SU-DHL-6 (cell line): ENCODE measurements at regions not wholly inside any gene's neighbourhood (a gene's known extent, or its start where the extent isn't known, plus 50 kb on each side); places are given as distances from the start of the nearest gene placed in this dataset.

ENCODE experiments used
- H2AFZ ChIP-seq: fragments of 200-600 bp; sonication (generic); 2 replicates; pipeline ENCODE4 v1.6.1; 2014; ENCODE audit warnings: low read depth, mild to moderate bottlenecking, moderate library complexity, mixed read lengths, antibody characterized with exemption, low read length; ENCODE audit not compliant: severe bottlenecking
- H3F3A ChIP-seq: fragments of 200-600 bp; shearing (Covaris generic); 2 replicates; pipeline ENCODE4 v1.6.0; 2016; ENCODE audit warnings: antibody characterized with exemption, mild to moderate bottlenecking; ENCODE audit not compliant: insufficient read depth
- H3K27ac ChIP-seq: fragments of 200-600 bp; sonication (generic); 2 replicates; pipeline ENCODE4 v1.5.1; 2016; ENCODE audit warnings: low read depth, mild to moderate bottlenecking, low read length, moderate library complexity, mixed read lengths
- H3K27me3 ChIP-seq: fragments of 200-600 bp; sonication (generic), shearing (Covaris generic); 2 replicates; pipeline ENCODE4 v1.6.0; 2014; ENCODE audit warnings: mild to moderate bottlenecking, low read length
- H3K36me3 ChIP-seq: fragments of 200-600 bp; sonication (generic); 2 replicates; pipeline ENCODE4 v1.6.1; 2014; ENCODE audit warnings: mild to moderate bottlenecking, low read length, mixed read lengths
- H3K4me2 ChIP-seq: fragments of 300-600, 200-600 bp; shearing (Covaris generic), sonication (generic); 2 replicates; pipeline ENCODE4 v1.6.0; 2014; ENCODE audit warnings: low read length, low read depth, mild to moderate bottlenecking; ENCODE audit not compliant: poor library complexity, severe bottlenecking
- H3K4me3 ChIP-seq: fragments of 200-600 bp; sonication (generic); 2 replicates; pipeline ENCODE4 v1.5.1; 2014; ENCODE audit warnings: antibody characterized with exemption, low read length, mild to moderate bottlenecking, mixed read lengths; ENCODE audit not compliant: insufficient read depth, poor library complexity, severe bottlenecking
- H3K79me2 ChIP-seq: fragments of 200-600 bp; sonication (generic); 2 replicates; pipeline ENCODE4 v1.6.1; 2014; ENCODE audit warnings: mild to moderate bottlenecking, low read length, moderate library complexity; ENCODE audit not compliant: insufficient read depth
- H3K9ac ChIP-seq: fragments of 200-600 bp; sonication (generic); 2 replicates; pipeline ENCODE4 v1.7.0; 2014; ENCODE audit warnings: mild to moderate bottlenecking, low read length
- H3K9me2 ChIP-seq: fragments of 200-600 bp; sonication (generic); replicated peaks from 2 replicates; pipeline ENCODE4 v1.6.1; 2014; ENCODE audit warnings: low read length; ENCODE audit not compliant: insufficient read depth
- H3K9me3 ChIP-seq: fragments of 200-600 bp; sonication (generic); 2 replicates; pipeline ENCODE4 v1.6.1; 2014; ENCODE audit warnings: low read length, mixed read lengths; ENCODE audit not compliant: insufficient read depth
- H4K20me1 ChIP-seq: fragments of 200-600 bp; sonication (generic); 2 replicates; pipeline ENCODE4 v1.6.1; 2014; ENCODE audit warnings: low read depth, mild to moderate bottlenecking, antibody characterized with exemption, low read length, moderate library complexity, mixed read lengths
- EZH2phosphoT487 ChIP-seq: fragments of 200-600 bp; sonication (generic), shearing (Covaris generic); conservative IDR thresholded peaks from 2 replicates; pipeline ENCODE4 v1.6.1; 2018; ENCODE audit warnings: mild to moderate bottlenecking, antibody characterized with exemption, low read length, moderate library complexity, mixed read lengths
- TF ChIP-seq, protein P1 (sequence below): fragments of 200-600 bp; sonication (generic); IDR thresholded peaks from one replicate; pipeline ENCODE4 v1.5.1; 2017; ENCODE audit warnings: antibody characterized with exemption, mild to moderate bottlenecking, low read length, moderate library complexity; ENCODE audit not compliant: insufficient read depth, poor library complexity, severe bottlenecking

DNA sequence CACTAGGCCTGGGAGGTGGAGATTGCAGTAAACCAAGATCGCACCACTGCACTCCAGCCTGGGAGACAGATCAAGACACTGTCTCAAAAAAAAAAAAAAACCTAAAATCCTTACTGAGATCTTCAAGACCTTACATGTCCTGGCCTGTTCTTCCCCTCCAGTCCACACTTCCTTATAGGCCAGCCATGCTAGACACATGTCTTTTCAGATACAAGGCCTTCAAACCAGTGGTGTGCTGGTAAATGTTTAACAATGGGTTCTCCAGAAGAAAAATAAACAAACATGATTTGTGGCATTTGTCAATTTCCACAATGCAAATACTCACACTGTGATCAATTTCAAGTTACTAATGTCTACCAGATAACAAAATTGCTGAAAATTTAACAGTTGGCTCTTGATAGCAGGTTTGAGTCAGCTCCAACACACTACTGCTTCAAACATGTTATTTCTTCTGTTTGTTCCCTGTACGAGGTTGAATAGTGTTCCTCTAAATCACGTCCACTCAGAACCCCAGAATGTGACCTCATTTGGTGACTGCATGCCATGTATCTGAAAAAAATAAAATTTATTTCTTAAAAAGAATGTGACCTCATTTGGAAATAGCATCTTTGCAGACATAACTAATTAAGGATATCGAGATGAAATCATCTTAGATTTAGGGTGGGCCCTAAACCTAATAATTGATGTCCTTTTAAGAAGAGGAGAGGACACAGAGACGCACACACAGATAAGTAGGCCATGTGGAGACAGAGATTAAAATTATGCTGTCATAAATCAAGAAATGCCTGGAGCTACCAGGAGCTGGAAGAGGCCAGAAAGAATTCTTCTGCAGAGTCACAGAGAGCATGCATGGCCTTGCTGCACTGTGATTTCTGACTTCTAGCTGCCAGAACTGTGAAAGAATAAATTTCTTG, 144.4 kb downstream of the ZNF674 start:
- no peak overlapping the region for H3K9ac ChIP-seq
- no peaks in the 10 kb centered on the region for H3K27me3 ChIP-seq
- no peaks in the 10 kb centered on the region for H3K36me3 ChIP-seq
- H3K4me3 ChIP-seq: no peak overlapping the region
- no peak overlapping the region for H2AFZ ChIP-seq
- H3K9me3 ChIP-seq: no peaks in the 10 kb centered on the region
- H3K9me2 ChIP-seq: no peaks in the 10 kb centered on the region
- no peak for TF ChIP-seq EZH2phosphoT487
- TF ChIP-seq, protein P1, sequence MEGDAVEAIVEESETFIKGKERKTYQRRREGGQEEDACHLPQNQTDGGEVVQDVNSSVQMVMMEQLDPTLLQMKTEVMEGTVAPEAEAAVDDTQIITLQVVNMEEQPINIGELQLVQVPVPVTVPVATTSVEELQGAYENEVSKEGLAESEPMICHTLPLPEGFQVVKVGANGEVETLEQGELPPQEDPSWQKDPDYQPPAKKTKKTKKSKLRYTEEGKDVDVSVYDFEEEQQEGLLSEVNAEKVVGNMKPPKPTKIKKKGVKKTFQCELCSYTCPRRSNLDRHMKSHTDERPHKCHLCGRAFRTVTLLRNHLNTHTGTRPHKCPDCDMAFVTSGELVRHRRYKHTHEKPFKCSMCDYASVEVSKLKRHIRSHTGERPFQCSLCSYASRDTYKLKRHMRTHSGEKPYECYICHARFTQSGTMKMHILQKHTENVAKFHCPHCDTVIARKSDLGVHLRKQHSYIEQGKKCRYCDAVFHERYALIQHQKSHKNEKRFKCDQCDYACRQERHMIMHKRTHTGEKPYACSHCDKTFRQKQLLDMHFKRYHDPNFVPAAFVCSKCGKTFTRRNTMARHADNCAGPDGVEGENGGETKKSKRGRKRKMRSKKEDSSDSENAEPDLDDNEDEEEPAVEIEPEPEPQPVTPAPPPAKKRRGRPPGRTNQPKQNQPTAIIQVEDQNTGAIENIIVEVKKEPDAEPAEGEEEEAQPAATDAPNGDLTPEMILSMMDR: no peak
- H3K27ac ChIP-seq: no peak overlapping the region
- H3K4me2 ChIP-seq: no peak overlapping the region
- no peaks in the 10 kb centered on the region for H3F3A ChIP-seq
- no peaks in the 10 kb centered on the region for H3K79me2 ChIP-seq
- no peaks in the 10 kb centered on the region for H4K20me1 ChIP-seq

GRCh38 chrX:46398874-46399273, 146.3 kb downstream of the ZNF674 start:
- Histone ChIP-seq H3K4me3 (no peak overlapping the region), H4K20me1 (no peaks in the 10 kb centered on the region), H3K27me3 (no peaks in the 10 kb centered on the region), H3K36me3 (no peaks in the 10 kb centered on the region), H3K9ac (no peak overlapping the region), H3K9me2 (no peaks in the 10 kb centered on the region), H3F3A (no peaks in the 10 kb centered on the region), H3K9me3 (no peaks in the 10 kb centered on the region), H3K4me2 (no peak overlapping the region), H3K79me2 (no peaks in the 10 kb centered on the region), H2AFZ (no peak overlapping the region), H3K27ac (no peak overlapping the region)
- TF ChIP-seq EZH2phosphoT487: no peak
- TF ChIP-seq, protein P1: no peak

- H3K9me3 ChIP-seq: no peaks in the 10 kb centered on the region
- H4K20me1 ChIP-seq: no peaks in the 10 kb centered on the region
- H3K9me2 ChIP-seq: no peaks in the 10 kb centered on the region
Measured at GRCh38 chrX:46398126-46398525, 147.1 kb downstream of the ZNF674 start.

More at GRCh38 chrX:46398126-46398525, 147.1 kb downstream of the ZNF674 start:
- Histone ChIP-seq H3K36me3 (no peaks in the 10 kb centered on the region), H3F3A (no peaks in the 10 kb centered on the region), H3K4me2 (no peak overlapping the region), H3K4me3 (no peak overlapping the region), H3K79me2 (no peaks in the 10 kb centered on the region), H3K9ac (no peak overlapping the region), H3K27me3 (no peaks in the 10 kb centered on the region), H2AFZ (no peak overlapping the region), H3K27ac (no peak overlapping the region)
- TF ChIP-seq, protein P1: no peak
- TF ChIP-seq EZH2phosphoT487: no peak
